ENCODE measurements at regions not wholly inside any gene's neighbourhood (a gene's known extent, or its start where the extent isn't known, plus 50 kb on each side); places are given as distances from the start of the nearest gene placed in this dataset.

DNA sequence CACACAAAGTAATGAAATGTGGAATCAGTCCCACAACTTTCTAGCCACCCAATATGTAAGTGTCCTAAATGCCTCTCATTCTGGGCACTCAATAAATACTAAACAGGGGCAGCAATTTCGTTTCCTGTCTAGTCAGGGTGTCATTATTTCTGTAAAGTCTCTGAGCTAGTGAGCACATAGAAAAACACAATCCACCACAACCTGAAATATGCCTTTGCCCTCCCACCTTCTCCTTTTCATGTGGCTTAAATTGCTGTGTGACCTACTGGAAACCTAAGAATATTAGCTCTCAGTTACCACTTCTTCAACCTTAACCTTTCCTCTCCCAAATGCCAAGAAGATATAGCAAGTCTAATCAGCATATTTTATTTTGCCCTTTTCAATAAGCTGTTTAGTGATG, 456.3 kb upstream of the KCNMB2 start:
- Histone ChIP-seq H3K36me3 (replicated peaks in 1 of 2; ENCODE audit: control insufficient read depth in 1 of 2, insufficient read depth in 2 of 2, low read length in 2 of 2) (no peaks in the 10 kb centered on the region; a peak in 1 of 5 replicates), H3K27ac (ENCODE audit: extremely low read length, insufficient read depth, low read length) (no peak overlapping the region), H3K9me3 (ENCODE audit: low read length) (no peaks in the 10 kb centered on the region), H2AFZ (ENCODE audit: low read length) (no peak overlapping the region), H3K4me3 (replicated peaks in 1 of 3; ENCODE audit: insufficient read depth in 1 of 3, low read depth in 2 of 3, low read length in 3 of 3) (no peak overlapping the region), H3K27me3 (ENCODE audit: control insufficient read depth in 1 of 2, insufficient read depth in 2 of 2, low read length in 2 of 2) (no peaks in the 10 kb centered on the region), H3K4me1 (ENCODE audit: insufficient read depth, low read length) (peaks cover 12% of the 10 kb centered on the region), H3K4me2 (ENCODE audit: low read depth, low read length) (no peak overlapping the region), H4K20me1 (ENCODE audit: insufficient read depth, low read length) (no peaks in the 10 kb centered on the region), H3K79me2 (ENCODE audit: insufficient read depth, low read length) (no peaks in the 10 kb centered on the region), H3K9ac (ENCODE audit: insufficient read depth, low read depth, low read length) (no peak overlapping the region)
- no peak for DNase-seq (ENCODE audit: low spot score)
- no TSS peak for BruUV-seq (replicated peaks)
- TF ChIP-seq GPN1 (CRISPR knock-in tag; IDR thresholded peaks at IDR 0.05; ENCODE audit: borderline replicate concordance) (no peak), TFE3 (CRISPR knock-in tag; IDR thresholded peaks at IDR 0.05) (no peak), ZNF597 (CRISPR knock-in tag; IDR thresholded peaks at IDR 0.05) (no peak), HNRNPLL (IDR thresholded peaks at IDR 0.05; ENCODE audit: low read depth, low read length, poor library complexity, severe bottlenecking) (no peak), SP5 (CRISPR knock-in tag; IDR thresholded peaks at IDR 0.05; ENCODE audit: borderline replicate concordance, low read depth) (no peak), BATF2 (CRISPR knock-in tag; IDR thresholded peaks at IDR 0.05) (no peak), MXI1 (IDR thresholded peaks at IDR 0.05; ENCODE audit: borderline replicate concordance, low read depth, low read length) (no peak), FOXK1 (CRISPR knock-in tag; IDR thresholded peaks at IDR 0.05; ENCODE audit: borderline replicate concordance, low read depth) (no peak), MXD4 (CRISPR knock-in tag; IDR thresholded peaks at IDR 0.05) (no peak), HOXA7 (CRISPR knock-in tag; IDR thresholded peaks at IDR 0.05) (no peak), POGZ (CRISPR knock-in tag; IDR thresholded peaks at IDR 0.05) (no peak), ZNF362 (CRISPR knock-in tag; IDR thresholded peaks at IDR 0.05; ENCODE audit: borderline replicate concordance) (no peak), U2AF1 (optimal IDR thresholded peaks at IDR 0.05; ENCODE audit: low read depth, low read length) (no peak), SIN3B (IDR thresholded peaks at IDR 0.05; ENCODE audit: low read length) (no peak), CAMTA2 (CRISPR knock-in tag; IDR thresholded peaks at IDR 0.05; ENCODE audit: borderline replicate concordance) (no peak), ZNF784 (CRISPR knock-in tag; IDR thresholded peaks at IDR 0.05; ENCODE audit: borderline replicate concordance) (no peak), ELK4 (CRISPR knock-in tag; IDR thresholded peaks at IDR 0.05; ENCODE audit: borderline replicate concordance) (no peak)
- TF ChIP-seq, protein P1, sequence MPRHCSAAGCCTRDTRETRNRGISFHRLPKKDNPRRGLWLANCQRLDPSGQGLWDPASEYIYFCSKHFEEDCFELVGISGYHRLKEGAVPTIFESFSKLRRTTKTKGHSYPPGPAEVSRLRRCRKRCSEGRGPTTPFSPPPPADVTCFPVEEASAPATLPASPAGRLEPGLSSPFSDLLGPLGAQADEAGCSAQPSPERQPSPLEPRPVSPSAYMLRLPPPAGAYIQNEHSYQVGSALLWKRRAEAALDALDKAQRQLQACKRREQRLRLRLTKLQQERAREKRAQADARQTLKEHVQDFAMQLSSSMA (CRISPR knock-in tag; IDR thresholded peaks at IDR 0.05): no peak
- FAIRE-seq: no peak
- intact Hi-C loops (cut with micrococcal nuclease; ENCODE audit: unreplicated experiment): loop anchor here (10.0 kb wide), 1 partner anchor 305 kb away; no protein-coding TSS in a partner anchor
- POLR2A ChIA-PET: no interaction called here
- in situ Hi-C loops (cut with HindIII; ENCODE audit: extremely low pct_ligation_motif_present, low pct_unique_long_range_greater_than_20kb): no loop called here
- WGBS (ENCODE audit: low lambda C conversion rate): 0% methylated on average over 1 of the region's 1 CpG
- CTCF ChIA-PET (ENCODE audit: low intra/inter-chr PET ratio, low total read pairs): no interaction called here
- no peak for ATAC-seq
